Adipocyte (in vitro differentiated cells): ENCODE measurements at regions not wholly inside any gene's neighbourhood (a gene's known extent, or its start where the extent isn't known, plus 50 kb on each side); places are given as distances from the start of the nearest gene placed in this dataset.

ENCODE experiments used
- DNase-seq: peaks from one replicate; pipeline ENCODE4 v3.0.0-alpha.2; 2015; ENCODE audit warnings: low read depth
- H3K27me3 ChIP-seq: replicated peaks from 2 replicates; pipeline ENCODE4 v1.7.0; 2013; ENCODE audit warnings: mild to moderate bottlenecking, low read length, moderate library complexity; ENCODE audit not compliant: control insufficient read depth, insufficient read depth
- H3K36me3 ChIP-seq: 2 replicates; pipeline ENCODE4 v1.7.0; 2013; ENCODE audit warnings: low read length, mild to moderate bottlenecking, moderate library complexity; ENCODE audit not compliant: control insufficient read depth, insufficient read depth, severe bottlenecking
- H3K4me1 ChIP-seq: 2 replicates; pipeline ENCODE4 v1.7.0; 2013; ENCODE audit warnings: mild to moderate bottlenecking, low read length, moderate library complexity; ENCODE audit not compliant: control insufficient read depth, insufficient read depth
- H3K4me3 ChIP-seq: 2 replicates; pipeline ENCODE4 v1.7.0; 2013; ENCODE audit warnings: mild to moderate bottlenecking, low read length, moderate library complexity
- H3K9ac ChIP-seq: 2 replicates; pipeline ENCODE4 v1.7.0; 2013; ENCODE audit warnings: mild to moderate bottlenecking, low read length, moderate library complexity
- H3K9me3 ChIP-seq: 2 replicates; pipeline ENCODE4 v1.7.0; 2013; ENCODE audit warnings: mild to moderate bottlenecking, low read length, moderate library complexity; ENCODE audit not compliant: control insufficient read depth

DNA sequence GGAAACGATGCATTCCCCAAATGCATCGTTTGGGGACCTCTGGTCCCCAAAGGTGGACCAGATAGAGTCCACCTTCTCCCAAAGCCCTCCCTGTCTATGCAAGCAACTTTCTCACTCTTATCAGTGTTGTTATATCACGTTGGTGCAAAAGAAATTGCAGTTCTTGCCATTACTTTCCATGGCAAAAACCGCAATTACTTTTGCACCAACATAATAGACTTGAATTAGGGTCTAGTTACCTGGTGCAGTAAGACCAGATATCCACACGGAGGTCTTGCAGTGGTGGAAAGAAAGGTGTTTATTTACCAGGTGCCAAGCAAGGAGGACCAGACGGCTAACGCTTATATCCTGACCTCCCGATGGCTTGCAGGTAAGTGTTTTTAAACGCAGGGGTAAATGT, 129.0 kb downstream of the MIAT start:
- Histone ChIP-seq H3K27me3 (no peaks in the 10 kb centered on the region), H3K4me1 (no peaks in the 10 kb centered on the region), H3K9ac (no peak overlapping the region), H3K4me3 (no peak overlapping the region), H3K9me3 (no peaks in the 10 kb centered on the region), H3K36me3 (peaks cover 3% of the 10 kb centered on the region)
- DNase-seq = no peak

DNA sequence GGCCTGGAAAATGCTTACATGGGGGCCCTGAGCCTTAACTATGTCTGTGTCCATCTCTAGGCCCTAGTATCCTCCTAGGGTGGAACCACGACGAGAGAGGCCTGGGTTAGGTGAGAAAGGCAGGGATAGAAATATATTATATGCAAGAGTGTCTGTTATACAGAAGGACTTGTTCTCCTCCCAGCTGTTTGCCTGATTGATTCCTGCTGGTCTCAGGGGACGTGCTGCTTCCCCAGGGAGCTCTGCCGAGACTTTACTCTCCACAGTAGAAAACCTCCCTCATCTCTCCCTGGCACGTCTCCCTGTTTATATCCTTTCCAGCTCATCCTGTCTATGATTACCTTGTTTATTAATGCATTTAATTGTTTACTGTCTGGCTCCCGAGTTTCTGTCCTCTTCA, 132.6 kb downstream of the MIAT start:
- Histone ChIP-seq H3K4me3 (no peak overlapping the region), H3K9ac (no peak overlapping the region), H3K4me1 (no peaks in the 10 kb centered on the region), H3K36me3 (no peaks in the 10 kb centered on the region), H3K9me3 (no peaks in the 10 kb centered on the region), H3K27me3 (no peaks in the 10 kb centered on the region)
- DNase-seq = no peak

DNA sequence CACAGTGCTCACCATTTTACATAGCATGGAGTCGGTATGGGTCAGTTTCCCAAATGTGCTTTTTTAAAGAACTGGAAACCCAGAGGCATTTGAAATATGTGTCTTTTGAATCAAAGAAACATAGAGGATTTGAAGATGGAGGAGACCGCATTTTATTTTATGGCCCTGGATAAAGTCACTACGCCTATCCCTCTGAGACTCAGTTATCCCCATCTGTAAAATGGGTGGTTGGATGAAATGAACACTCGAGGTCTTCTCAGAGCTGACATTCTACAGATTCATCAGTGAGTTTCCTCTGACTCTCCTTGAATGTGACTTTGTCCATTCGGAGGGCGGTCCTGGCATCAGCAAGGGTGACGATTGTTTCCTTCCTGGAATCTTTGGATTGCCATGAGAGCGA, 135.1 kb downstream of the MIAT start:
- Histone ChIP-seq H3K4me1 (peaks cover 4% of the 10 kb centered on the region), H3K9ac (no peak overlapping the region), H3K4me3 (no peak overlapping the region), H3K27me3 (no peaks in the 10 kb centered on the region), H3K36me3 (no peaks in the 10 kb centered on the region), H3K9me3 (no peaks in the 10 kb centered on the region)
- DNase-seq = no peak

DNA sequence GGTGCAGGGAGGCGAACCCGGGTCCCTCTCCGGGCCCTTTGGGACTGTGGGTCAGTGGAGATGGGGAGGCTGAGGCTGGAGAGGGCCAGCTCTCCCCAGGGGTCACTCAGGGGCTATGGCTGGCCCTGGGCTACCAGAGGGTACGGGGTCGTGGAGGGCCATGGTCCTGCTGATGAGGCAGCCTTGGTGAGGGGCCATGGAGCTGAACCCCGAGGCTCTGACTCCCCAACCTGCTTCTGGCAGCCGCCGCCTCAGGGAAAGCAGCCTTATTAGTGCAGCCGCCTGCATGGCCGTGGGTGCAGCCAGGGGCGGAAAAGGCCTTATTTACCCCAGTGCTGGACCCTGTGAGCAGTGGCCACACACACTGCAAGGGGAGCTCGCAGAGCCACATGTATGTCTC, 139.4 kb downstream of the MIAT start:
- Histone ChIP-seq H3K9ac (no peak overlapping the region), H3K4me1 (peaks cover 4% of the 10 kb centered on the region), H3K27me3 (no peaks in the 10 kb centered on the region), H3K36me3 (no peaks in the 10 kb centered on the region), H3K9me3 (no peaks in the 10 kb centered on the region), H3K4me3 (no peak overlapping the region)
- no peak for DNase-seq

DNA sequence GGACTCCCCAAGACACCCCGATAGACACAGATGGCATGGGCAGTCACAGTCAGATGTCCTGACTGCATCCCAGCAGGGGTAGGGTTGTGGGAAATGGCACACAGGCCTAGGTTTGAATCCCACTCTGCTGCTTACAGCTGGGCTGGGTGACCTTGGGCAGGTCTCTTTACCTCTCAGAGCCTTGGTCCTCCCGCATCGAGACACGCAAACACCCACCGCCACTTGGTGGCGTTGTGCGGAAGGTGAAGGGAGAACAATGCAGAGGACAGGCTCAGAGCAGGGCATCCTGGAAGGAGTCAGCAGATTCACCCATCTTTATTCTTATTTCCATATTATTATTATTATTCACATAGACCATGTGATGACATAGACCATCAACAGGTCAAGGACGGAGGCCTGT, 140.5 kb downstream of the MIAT start:
- Histone ChIP-seq H3K4me3 (no peak overlapping the region), H3K9ac (no peak overlapping the region), H3K36me3 (no peaks in the 10 kb centered on the region), H3K4me1 (peaks cover 4% of the 10 kb centered on the region), H3K27me3 (no peaks in the 10 kb centered on the region), H3K9me3 (no peaks in the 10 kb centered on the region)
- no peak for DNase-seq

DNA sequence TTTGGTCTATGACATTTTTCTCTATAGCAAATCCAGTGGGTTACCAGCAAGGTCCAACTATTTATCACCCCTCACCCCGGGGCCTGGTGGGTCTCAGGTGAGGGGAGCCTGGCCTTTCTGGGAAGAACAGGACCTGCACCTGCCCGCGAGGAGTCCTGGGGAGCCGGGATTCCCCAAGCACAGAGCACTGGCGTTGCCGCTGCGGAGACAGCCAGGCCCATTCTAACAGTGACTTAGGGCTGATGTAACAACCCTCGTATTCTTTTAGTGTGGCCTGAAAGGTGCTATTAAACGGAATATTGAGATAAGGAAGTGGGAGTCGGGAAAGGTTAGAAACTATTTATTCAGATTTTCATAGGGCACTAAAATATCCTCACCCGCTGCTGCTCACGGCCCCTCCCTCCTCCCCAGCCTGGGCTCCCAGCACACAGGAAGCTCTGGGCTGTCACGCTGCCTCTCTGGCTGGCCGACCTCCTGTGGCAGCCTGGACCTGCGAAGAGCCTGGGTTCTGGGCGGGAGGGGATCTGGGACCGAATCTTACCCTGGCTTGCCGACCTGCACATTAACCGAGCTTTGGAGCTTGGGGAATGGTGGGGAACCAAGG, 141.2 kb downstream of the MIAT start:
- Histone ChIP-seq H3K4me1 (peaks cover 4% of the 10 kb centered on the region), H3K27me3 (no peaks in the 10 kb centered on the region), H3K4me3 (no peak overlapping the region), H3K9ac (no peak overlapping the region), H3K9me3 (no peaks in the 10 kb centered on the region), H3K36me3 (no peaks in the 10 kb centered on the region)
- DNase-seq = no peak

DNA sequence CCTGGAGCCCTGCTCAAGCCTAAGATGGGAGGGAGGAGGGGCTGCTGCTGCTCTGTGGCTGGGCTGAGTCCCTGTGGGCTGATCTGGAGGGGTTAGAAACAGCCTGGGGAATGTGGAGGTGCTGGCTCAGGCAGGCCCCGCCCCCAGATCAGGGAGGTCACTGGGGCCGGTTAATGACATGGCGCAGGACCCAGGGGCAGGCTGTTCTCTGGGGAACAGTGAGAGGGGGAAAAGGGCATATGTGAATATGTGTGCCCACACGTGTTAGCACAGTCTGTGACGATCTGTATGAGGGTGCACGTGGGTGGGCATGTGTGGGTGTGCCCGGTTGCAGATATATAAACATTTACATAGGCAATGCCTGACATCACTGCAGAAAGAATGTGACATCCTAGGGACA, 143.5 kb downstream of the MIAT start:
- no peaks in the 10 kb centered on the region for H3K27me3 ChIP-seq
- H3K9ac ChIP-seq = no peak overlapping the region
- no peak overlapping the region for H3K4me3 ChIP-seq
- H3K4me1 ChIP-seq = no peaks in the 10 kb centered on the region
- H3K36me3 ChIP-seq = no peaks in the 10 kb centered on the region
- peak; percentile 34 for DNase-seq
- H3K9me3 ChIP-seq = no peaks in the 10 kb centered on the region

DNA sequence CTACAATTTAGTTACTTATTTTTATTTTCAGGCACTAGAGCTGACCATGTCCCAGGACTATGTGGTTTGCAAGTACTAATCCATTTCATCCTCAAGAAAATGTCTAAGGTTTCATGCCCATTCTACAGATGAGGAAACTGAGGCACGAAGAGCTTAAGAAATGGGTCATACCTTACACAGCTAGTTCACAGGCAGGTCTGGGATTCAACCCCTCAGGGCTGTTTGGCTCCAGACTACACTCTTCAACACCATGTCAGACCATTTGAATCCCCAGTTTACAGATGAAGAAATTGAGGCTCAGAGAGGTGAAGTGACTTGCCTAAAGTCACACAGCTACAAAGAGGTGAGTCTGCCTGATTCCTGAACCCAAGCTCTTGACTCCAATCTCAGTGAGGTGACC, 144.1 kb downstream of the MIAT start:
- Histone ChIP-seq H3K9ac (no peak overlapping the region), H3K4me1 (no peaks in the 10 kb centered on the region), H3K9me3 (no peaks in the 10 kb centered on the region), H3K36me3 (no peaks in the 10 kb centered on the region), H3K4me3 (no peak overlapping the region), H3K27me3 (no peaks in the 10 kb centered on the region)
- no peak for DNase-seq

DNA sequence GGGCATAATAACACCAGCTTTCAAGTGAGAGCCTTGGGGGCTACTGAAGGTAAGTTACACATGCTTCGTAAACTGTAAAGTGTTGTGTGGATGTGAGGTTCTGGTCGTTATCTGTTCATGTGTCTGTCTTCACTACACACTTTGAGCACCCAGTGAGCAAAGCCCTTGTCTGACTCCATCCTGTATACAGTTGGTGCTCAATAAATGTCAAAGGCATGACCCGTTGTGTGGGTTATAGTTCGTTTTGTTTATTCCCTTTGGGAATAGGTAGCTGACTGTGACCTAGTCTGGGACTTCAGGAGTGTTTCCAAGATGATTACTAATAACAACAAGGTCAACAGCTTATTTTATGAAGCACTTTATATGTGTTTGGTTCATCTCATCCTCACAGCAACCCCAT, 146.9 kb downstream of the MIAT start:
- no peak overlapping the region for H3K4me3 ChIP-seq
- H3K36me3 ChIP-seq = no peaks in the 10 kb centered on the region
- no peaks in the 10 kb centered on the region for H3K27me3 ChIP-seq
- DNase-seq = no peak
- H3K4me1 ChIP-seq = peaks cover 13% of the 10 kb centered on the region
- H3K9ac ChIP-seq = no peak overlapping the region
- no peaks in the 10 kb centered on the region for H3K9me3 ChIP-seq

DNA sequence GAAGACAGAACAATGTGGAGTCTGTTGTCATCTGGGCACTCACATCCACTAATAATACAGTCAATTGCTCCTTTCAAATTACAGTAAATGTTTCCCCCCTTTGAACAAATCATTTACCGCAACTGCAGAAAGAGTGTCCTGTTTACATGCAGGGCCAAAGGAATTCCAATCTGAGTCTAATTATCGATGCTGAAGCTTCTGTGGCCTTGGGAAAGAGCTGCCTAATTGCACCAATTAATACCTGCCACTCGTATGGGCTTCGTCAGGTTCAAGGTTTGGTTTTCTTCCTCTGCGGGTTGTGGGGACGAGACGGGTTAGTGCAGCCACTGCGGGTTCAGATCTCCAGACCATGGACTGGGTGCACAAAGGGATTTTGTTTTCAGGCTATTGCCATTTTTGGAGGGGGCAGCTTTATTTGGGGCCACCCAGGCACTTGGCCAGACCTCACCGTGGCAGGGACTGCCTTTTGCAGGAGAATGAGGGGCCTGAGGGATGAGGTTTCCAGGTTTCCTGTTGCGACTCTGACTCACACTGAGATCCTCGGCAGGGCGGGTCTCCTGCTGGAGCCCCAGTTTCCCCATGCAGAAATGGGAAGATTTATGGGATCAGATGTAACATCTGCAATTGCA, 147.6 kb downstream of the MIAT start:
- no peak for DNase-seq
- Histone ChIP-seq H3K9ac (no peak overlapping the region), H3K4me3 (no peak overlapping the region), H3K36me3 (no peaks in the 10 kb centered on the region), H3K9me3 (no peaks in the 10 kb centered on the region), H3K4me1 (peaks cover 18% of the 10 kb centered on the region), H3K27me3 (no peaks in the 10 kb centered on the region)

DNA sequence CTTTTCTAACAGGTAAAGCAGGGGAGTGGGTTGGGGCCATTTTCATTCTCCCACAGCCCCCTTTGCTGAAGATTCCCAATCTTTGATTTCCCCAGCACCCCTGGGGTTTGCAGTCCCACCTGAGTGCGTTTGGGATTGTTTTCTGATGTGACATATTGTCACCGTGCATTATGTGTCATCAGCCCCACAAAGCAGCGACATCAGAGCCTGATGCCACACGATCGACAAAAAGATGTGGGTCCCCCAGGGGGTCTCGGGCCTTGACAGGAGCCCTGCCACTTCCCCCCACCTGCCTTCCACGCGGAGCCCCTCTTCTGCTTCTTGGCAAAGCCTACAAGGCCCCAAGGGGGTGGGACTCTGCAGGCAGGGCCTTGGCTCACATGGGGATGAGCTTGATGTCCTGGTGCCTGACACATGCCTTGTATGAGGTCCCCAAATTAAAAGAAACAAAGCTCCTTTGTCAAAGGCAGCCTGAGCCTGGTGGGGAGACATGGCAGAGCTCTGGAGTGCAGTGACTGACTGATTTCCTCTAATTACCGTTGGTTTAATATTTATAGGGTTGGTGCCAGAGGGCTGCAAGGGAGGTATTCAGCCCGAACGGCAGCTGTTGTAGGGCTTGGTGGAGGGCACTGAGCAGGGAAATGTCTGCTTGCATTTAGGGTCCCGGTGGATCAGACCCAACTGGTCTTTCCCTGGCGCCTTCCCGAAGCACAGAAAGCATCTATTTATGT, 149.2 kb downstream of the MIAT start:
- no peak for DNase-seq
- no peak overlapping the region for H3K4me3 ChIP-seq
- H3K9me3 ChIP-seq = no peaks in the 10 kb centered on the region
- H3K27me3 ChIP-seq = no peaks in the 10 kb centered on the region
- peaks cover 30% of the 10 kb centered on the region for H3K4me1 ChIP-seq
- H3K36me3 ChIP-seq = no peaks in the 10 kb centered on the region
- H3K9ac ChIP-seq = no peak overlapping the region
